Activated naive CD4-positive, alpha-beta T cell (primary cell): ENCODE measurements at regions not wholly inside any gene's neighbourhood (a gene's known extent, or its start where the extent isn't known, plus 50 kb on each side); places are given as distances from the start of the nearest gene placed in this dataset.
"Not testable (repeated sequence)": the region's sequence is repeated elsewhere in the genome, so short reads cannot be mapped to it uniquely, and the experiment has no call there.

Experiments
- DNase-seq, 4 experiments: peaks; one replicate each; lab custom pipeline; 2025; lab: John Stamatoyannopoulos, UW

GRCh38 chr9:117938896-117939295 is 234.7 kb downstream of the TLR4 start:
- no peak for DNase-seq

GRCh38 chr9:117944750-117945149 is 240.5 kb downstream of the TLR4 start:
- DNase-seq: not testable (repeated sequence)

GRCh38 chr9:117945286-117945685 is 241.1 kb downstream of the TLR4 start:
- DNase-seq: no peak

- no peak for DNase-seq
These were observed 246.9 kb downstream of the TLR4 start for GRCh38 chr9:117951127-117951526.

- DNase-seq: no peak
These were observed 248.4 kb downstream of the TLR4 start for GRCh38 chr9:117952581-117952980.

- no peak for DNase-seq
These were observed 253.1 kb downstream of the TLR4 start for GRCh38 chr9:117957267-117957666.

- DNase-seq: no peak
These were observed 254.5 kb downstream of the TLR4 start for GRCh38 chr9:117958726-117959125.

- no peak for DNase-seq
These were observed 259.4 kb downstream of the TLR4 start for GRCh38 chr9:117963493-117964090.

GRCh38 chr9:117970276-117971050 is 266.3 kb downstream of the TLR4 start:
- no peak for DNase-seq

GRCh38 chr9:117974108-117974507 is 269.9 kb downstream of the TLR4 start:
- no peak for DNase-seq

- no peak for DNase-seq
These were observed 275.7 kb downstream of the TLR4 start for GRCh38 chr9:117979914-117980313.

- no peak for DNase-seq
These were observed 283.7 kb downstream of the TLR4 start for GRCh38 chr9:117987945-117988344.

GRCh38 chr9:117992006-117992405 is 287.8 kb downstream of the TLR4 start:
- no peak for DNase-seq

- DNase-seq: no peak
These were observed 296.4 kb downstream of the TLR4 start for GRCh38 chr9:118000581-118000980.

GRCh38 chr9:118003240-118003639 is 299.0 kb downstream of the TLR4 start:
- no peak for DNase-seq

- DNase-seq: no peak
These were observed 304.0 kb downstream of the TLR4 start for GRCh38 chr9:118008246-118008645.

GRCh38 chr9:118009614-118010013 is 305.4 kb downstream of the TLR4 start:
- DNase-seq: no peak

GRCh38 chr9:118017607-118018122 is 313.5 kb downstream of the TLR4 start:
- no peak for DNase-seq

- no peak for DNase-seq
These were observed 319.4 kb downstream of the TLR4 start for GRCh38 chr9:118023644-118024043.

- DNase-seq: no peak
These were observed 324.0 kb downstream of the TLR4 start for GRCh38 chr9:118028225-118028624.

GRCh38 chr9:118029425-118029824 is 325.2 kb downstream of the TLR4 start:
- no peak for DNase-seq

- DNase-seq: no peak
These were observed 330.5 kb downstream of the TLR4 start for GRCh38 chr9:118034701-118035100.

GRCh38 chr9:118038713-118039112 is 334.5 kb downstream of the TLR4 start:
- DNase-seq: no peak

- no peak for DNase-seq
These were observed 354.0 kb downstream of the TLR4 start for GRCh38 chr9:118058227-118058626.
